OCI-LY7 (cell line): ENCODE measurements at regions not wholly inside any gene's neighbourhood (a gene's known extent, or its start where the extent isn't known, plus 50 kb on each side); places are given as distances from the start of the nearest gene placed in this dataset.

Source experiments
- BruUV-seq: library from RNA; stranded (reverse); fragments of 400-500 nt; replicated peaks from 2 replicates; lab custom pipeline; 2021; lab: Mats Ljungman, UMichigan
- CTCF ChIA-PET: fragments of 300-600 bp; sonication (Branson Sonifier 250); formaldehyde crosslinking; loops from one replicate; lab custom pipeline; 2022; ENCODE audit warnings: antibody characterized with exemption; ENCODE audit not compliant: unreplicated experiment; lab: Charles Lee
- POLR2A ChIA-PET: fragments of 300-600 bp; sonication (Branson Sonifier 250); formaldehyde crosslinking; loops from one replicate; lab custom pipeline; 2022; ENCODE audit warnings: antibody characterized with exemption; lab: Charles Lee
- DNase-seq: peaks from one replicate; pipeline ENCODE4 v3.0.0-alpha.2; 2015; ENCODE audit warnings: low spot score
- H2AFZ ChIP-seq: fragments of 200-600 bp; sonication (generic), shearing (Covaris generic); 2 replicates; pipeline ENCODE4 v1.6.1; 2014; ENCODE audit warnings: mild to moderate bottlenecking, antibody characterized with exemption, low read length, moderate library complexity
- H3K27ac ChIP-seq: fragments of 200-600 bp; sonication (generic); 2 replicates; pipeline ENCODE4 v1.5.1; 2014; ENCODE audit warnings: mixed run types, low read depth, mild to moderate bottlenecking, moderate library complexity, low read length, inconsistent platforms; ENCODE audit not compliant: poor library complexity, severe bottlenecking
- H3K36me3 ChIP-seq: fragments of 200-600 bp; sonication (generic); 2 replicates; pipeline ENCODE4 v1.6.1; 2014; ENCODE audit warnings: mild to moderate bottlenecking, antibody characterized with exemption, low read length, moderate library complexity, mixed read lengths; ENCODE audit not compliant: insufficient read depth
- H3K4me1 ChIP-seq: fragments of 200-600 bp; sonication (generic); 2 replicates; pipeline ENCODE4 v1.5.1; 2014; ENCODE audit warnings: mild to moderate bottlenecking, low read length; ENCODE audit not compliant: insufficient read depth, poor library complexity, severe bottlenecking
- H3K4me2 ChIP-seq: fragments of 200-600 bp; sonication (generic); 2 replicates; pipeline ENCODE4 v1.6.1; 2014; ENCODE audit warnings: mild to moderate bottlenecking, low read length
- H3K4me3 ChIP-seq: fragments of 200-600 bp; sonication (generic); 2 replicates; pipeline ENCODE4 v1.5.1; 2014; ENCODE audit warnings: mild to moderate bottlenecking, low read depth, low read length; ENCODE audit not compliant: poor library complexity, severe bottlenecking
- H3K79me2 ChIP-seq: fragments of 200-600 bp; sonication (generic); 2 replicates; pipeline ENCODE4 v1.6.1; 2016; ENCODE audit warnings: low read depth, mild to moderate bottlenecking, low read length, moderate library complexity, mixed read lengths; ENCODE audit not compliant: insufficient read depth
- H3K9me2 ChIP-seq: fragments of 200-600 bp; sonication (generic); 2 replicates; pipeline ENCODE4 v1.6.1; 2016; ENCODE audit warnings: mild to moderate bottlenecking, low read length, mixed read lengths; ENCODE audit not compliant: insufficient read depth
- H3K9me3 ChIP-seq: fragments of 200-600 bp; sonication (generic); 2 replicates; pipeline ENCODE4 v1.6.1; 2014; ENCODE audit warnings: mild to moderate bottlenecking, mixed run types, low read length, mixed read lengths
- H4K20me1 ChIP-seq: fragments of 200-600 bp; sonication (generic); 2 replicates; pipeline ENCODE4 v1.6.1; 2014; ENCODE audit warnings: mild to moderate bottlenecking, antibody characterized with exemption, low read length, moderate library complexity, mixed read lengths; ENCODE audit not compliant: insufficient read depth
- CTCF ChIP-seq: fragments of 200-600 bp; sonication (generic); conservative IDR thresholded peaks from 2 replicates; pipeline ENCODE4 v1.5.1; 2014; ENCODE audit warnings: mild to moderate bottlenecking, antibody characterized with exemption, low read length, moderate library complexity, mixed read lengths
- EZH2phosphoT487 ChIP-seq: fragments of 200-600 bp; sonication (generic); IDR thresholded peaks from 2 replicates; pipeline ENCODE4 v1.6.1; 2018; ENCODE audit warnings: low read depth, borderline replicate concordance, mild to moderate bottlenecking, mixed run types, antibody characterized with exemption, low read length, moderate library complexity, mixed read lengths
- intact Hi-C: fragments of 100-400 bp; cut with micrococcal nuclease; formaldehyde crosslinking; loops from one replicate; pipeline ENCODE4 v1.10.0; 2022; ENCODE audit not compliant: unreplicated experiment

DNA sequence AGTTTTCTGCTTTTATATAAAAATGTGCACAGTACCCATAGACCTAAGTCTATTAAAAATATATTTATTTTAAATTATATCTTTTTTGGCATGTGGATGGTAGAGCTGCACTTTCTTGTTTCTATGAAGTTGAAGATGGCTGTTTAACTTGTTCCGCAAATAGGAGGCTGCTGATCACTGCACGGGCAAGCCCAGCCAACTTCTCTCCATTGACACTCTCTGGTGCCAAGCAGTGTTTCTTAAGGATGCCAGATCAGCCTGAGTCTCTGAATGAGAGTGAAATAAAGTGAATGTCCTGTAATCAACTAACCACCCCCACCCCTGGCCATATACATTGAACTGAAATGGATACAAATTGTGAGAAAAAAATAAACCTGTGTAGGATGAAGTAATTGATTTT lies 202.9 kb upstream of the KLHL1 start:
- ChIA-PET POLR2A (no interaction called here), CTCF (no interaction called here)
- no TSS peak for BruUV-seq
- no peaks in the 10 kb centered on the region for H3K9me3 ChIP-seq
- no peak overlapping the region for H3K27ac ChIP-seq
- no peaks in the 10 kb centered on the region for H3K9me2 ChIP-seq
- no peak overlapping the region for H2AFZ ChIP-seq
- no peaks in the 10 kb centered on the region for H4K20me1 ChIP-seq
- intact Hi-C loops, result no loop called here
- TF ChIP-seq CTCF (no peak), EZH2phosphoT487 (no peak)
- no peaks in the 10 kb centered on the region for H3K79me2 ChIP-seq
- no peak overlapping the region for H3K4me2 ChIP-seq
- no peaks in the 10 kb centered on the region for H3K36me3 ChIP-seq
- no peak for DNase-seq
- H3K4me1 ChIP-seq, result no peaks in the 10 kb centered on the region
- H3K4me3 ChIP-seq, result no peak overlapping the region

- Histone ChIP-seq H2AFZ (no peak overlapping the region), H3K27ac (no peak overlapping the region), H3K9me3 (no peaks in the 10 kb centered on the region), H4K20me1 (no peaks in the 10 kb centered on the region), H3K79me2 (no peaks in the 10 kb centered on the region), H3K4me1 (no peaks in the 10 kb centered on the region), H3K4me2 (no peak overlapping the region), H3K9me2 (no peaks in the 10 kb centered on the region), H3K4me3 (no peak overlapping the region), H3K36me3 (no peaks in the 10 kb centered on the region)
- BruUV-seq, result no TSS peak
- CTCF ChIA-PET, result no interaction called here
- POLR2A ChIA-PET, result no interaction called here
- DNase-seq, result peak; percentile 0
- intact Hi-C loops, result no loop called here
- TF ChIP-seq CTCF, result peak; percentile 58
- no peak for TF ChIP-seq EZH2phosphoT487
These were observed 202.3 kb upstream of the KLHL1 start for GRCh38 chr13:70310396-70311119.

DNA sequence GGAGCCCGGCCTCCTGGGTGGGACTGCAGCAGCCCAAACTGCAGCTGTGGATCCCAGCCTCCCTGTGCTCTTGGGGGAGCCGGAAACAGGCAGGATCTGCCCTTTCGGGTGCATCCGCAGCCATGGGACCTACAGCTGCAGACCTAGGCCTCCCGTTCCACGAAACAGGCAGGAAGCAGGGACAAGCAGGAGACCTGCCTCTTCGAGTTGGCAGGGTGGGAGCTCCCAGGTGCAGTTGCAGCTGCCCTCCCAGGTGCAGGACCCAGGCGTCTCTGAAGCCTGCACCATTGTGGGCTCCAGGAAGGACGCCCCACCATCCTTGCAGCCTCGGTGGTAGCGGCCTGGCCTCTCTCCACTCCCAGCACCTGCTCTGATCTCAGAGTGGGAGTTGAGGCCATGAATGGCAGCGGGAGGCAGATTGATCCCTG lies 189.0 kb upstream of the KLHL1 start:
- POLR2A ChIA-PET, result no interaction called here

More for the DNA sequence above, 189.0 kb upstream of the KLHL1 start:
- TF ChIP-seq EZH2phosphoT487 (no peak), CTCF (no peak)
- intact Hi-C loops, result no loop called here
- no peak overlapping the region for H3K4me2 ChIP-seq
- no peaks in the 10 kb centered on the region for H3K36me3 ChIP-seq
- no peaks in the 10 kb centered on the region for H3K4me1 ChIP-seq
- no peak overlapping the region for H3K4me3 ChIP-seq
- no peaks in the 10 kb centered on the region for H3K9me2 ChIP-seq
- H3K27ac ChIP-seq, result no peak overlapping the region
- H3K79me2 ChIP-seq, result no peaks in the 10 kb centered on the region
- CTCF ChIA-PET, result no interaction called here
- H2AFZ ChIP-seq, result no peak overlapping the region
- H3K9me3 ChIP-seq, result no peaks in the 10 kb centered on the region
- BruUV-seq, result no TSS peak
- no peak for DNase-seq
- no peaks in the 10 kb centered on the region for H4K20me1 ChIP-seq
